ENCODE measurements at regions not wholly inside any gene's neighbourhood (a gene's known extent, or its start where the extent isn't known, plus 50 kb on each side); places are given as distances from the start of the nearest gene placed in this dataset.

DNA sequence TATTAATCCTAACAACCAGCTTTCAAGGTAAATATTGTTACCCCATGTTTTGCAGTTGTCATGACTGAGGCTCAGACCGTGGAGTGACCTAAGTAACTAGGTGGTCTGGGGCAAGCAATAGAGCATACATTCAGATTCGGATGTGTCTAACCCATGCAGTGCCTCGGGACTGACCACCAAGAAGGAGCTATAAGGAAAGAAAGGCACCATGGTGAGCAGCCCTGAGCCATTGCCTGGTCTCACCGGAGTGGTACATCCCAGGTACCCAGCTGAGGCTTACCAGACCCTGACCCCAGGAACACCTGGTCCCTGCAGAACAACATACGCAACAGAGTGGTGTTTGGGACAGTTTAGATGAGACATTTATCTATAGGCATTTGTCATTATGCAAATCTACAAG, 175.5 kb upstream of the ZMIZ1 start:
- TF ChIP-seq, protein P1, sequence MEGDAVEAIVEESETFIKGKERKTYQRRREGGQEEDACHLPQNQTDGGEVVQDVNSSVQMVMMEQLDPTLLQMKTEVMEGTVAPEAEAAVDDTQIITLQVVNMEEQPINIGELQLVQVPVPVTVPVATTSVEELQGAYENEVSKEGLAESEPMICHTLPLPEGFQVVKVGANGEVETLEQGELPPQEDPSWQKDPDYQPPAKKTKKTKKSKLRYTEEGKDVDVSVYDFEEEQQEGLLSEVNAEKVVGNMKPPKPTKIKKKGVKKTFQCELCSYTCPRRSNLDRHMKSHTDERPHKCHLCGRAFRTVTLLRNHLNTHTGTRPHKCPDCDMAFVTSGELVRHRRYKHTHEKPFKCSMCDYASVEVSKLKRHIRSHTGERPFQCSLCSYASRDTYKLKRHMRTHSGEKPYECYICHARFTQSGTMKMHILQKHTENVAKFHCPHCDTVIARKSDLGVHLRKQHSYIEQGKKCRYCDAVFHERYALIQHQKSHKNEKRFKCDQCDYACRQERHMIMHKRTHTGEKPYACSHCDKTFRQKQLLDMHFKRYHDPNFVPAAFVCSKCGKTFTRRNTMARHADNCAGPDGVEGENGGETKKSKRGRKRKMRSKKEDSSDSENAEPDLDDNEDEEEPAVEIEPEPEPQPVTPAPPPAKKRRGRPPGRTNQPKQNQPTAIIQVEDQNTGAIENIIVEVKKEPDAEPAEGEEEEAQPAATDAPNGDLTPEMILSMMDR (IDR thresholded peaks at IDR 0.05; ENCODE audit: low read length) = no peak
- TF ChIP-seq EZH2 (IDR thresholded peaks at IDR 0.05; ENCODE audit: borderline replicate concordance, low read length) = no peak
